Keratinocyte (primary cell): ENCODE measurements at regions not wholly inside any gene's neighbourhood (a gene's known extent, or its start where the extent isn't known, plus 50 kb on each side); places are given as distances from the start of the nearest gene placed in this dataset.

Source experiments
- DNase-seq: peaks from one replicate; pipeline ENCODE4 v3.0.0-alpha.2; 2011; ENCODE audit warnings: low read depth, missing footprints, low spot score
- FAIRE-seq: peaks from 2 replicates; lab custom pipeline; 2011; peaks lifted over from hg19 to GRCh38; lab: Jason Lieb, UNC
- H2AFZ ChIP-seq: 2 replicates; pipeline ENCODE4 v1.6.0; 2012; ENCODE audit warnings: low read length, control low read depth, inconsistent platforms; ENCODE audit not compliant: control insufficient read depth
- H3K27ac ChIP-seq: 2 replicates; pipeline ENCODE4 v1.5.1; 2011; ENCODE audit warnings: low read length; ENCODE audit not compliant: control insufficient read depth, insufficient read depth
- H3K27me3 ChIP-seq: 3 replicates; pipeline ENCODE4 v1.6.0; 2011; ENCODE audit warnings: low read length; ENCODE audit not compliant: control insufficient read depth, insufficient read depth; ENCODE audit errors: extremely low read depth
- H3K36me3 ChIP-seq, 2 experiments: 2 replicates in 1 of 2; 3 replicates in 1 of 2; pipeline ENCODE4 v1.5.1; 2011; ENCODE audit warnings: low read length in 2 of 2, mild to moderate bottlenecking in 1 of 2; ENCODE audit not compliant: control insufficient read depth in 2 of 2, insufficient read depth in 2 of 2; ENCODE audit errors: extremely low read depth in 1 of 2
- H3K4me1 ChIP-seq: 3 replicates; pipeline ENCODE4 v1.5.1; 2011; ENCODE audit warnings: low read length; ENCODE audit not compliant: control insufficient read depth, insufficient read depth; ENCODE audit errors: extremely low read depth
- H3K4me2 ChIP-seq: 3 replicates; pipeline ENCODE4 v1.6.0; 2011; ENCODE audit warnings: low read depth, low read length; ENCODE audit not compliant: control insufficient read depth, insufficient read depth; ENCODE audit errors: extremely low read depth
- H3K4me3 ChIP-seq, 3 experiments: fragments of 200-600 bp in 1 of 3; sonication (generic) in 1 of 3; 2 replicates in 2 of 3; 3 replicates in 1 of 3; pipeline ENCODE4 v1.5.1; 2011 to 2016; ENCODE audit warnings: low read length in 3 of 3, mild to moderate bottlenecking in 3 of 3, control low read depth in 2 of 3, inconsistent platforms in 1 of 3, low read depth in 1 of 3, mixed read lengths in 1 of 3, mixed run types in 1 of 3, moderate library complexity in 1 of 3; ENCODE audit not compliant: control insufficient read depth in 2 of 3, insufficient read depth in 2 of 3; ENCODE audit errors: extremely low read depth in 1 of 3
- H3K79me2 ChIP-seq: 2 replicates; pipeline ENCODE4 v1.6.0; 2012; ENCODE audit warnings: low read length; ENCODE audit not compliant: control insufficient read depth, insufficient read depth
- H3K9ac ChIP-seq: 3 replicates; pipeline ENCODE4 v1.6.0; 2011; ENCODE audit warnings: low read length; ENCODE audit not compliant: control insufficient read depth, insufficient read depth; ENCODE audit errors: extremely low read depth
- H3K9me1 ChIP-seq: 3 replicates; pipeline ENCODE4 v1.6.0; 2011; ENCODE audit warnings: low read length; ENCODE audit not compliant: control insufficient read depth, insufficient read depth; ENCODE audit errors: extremely low read depth
- H3K9me3 ChIP-seq: 2 replicates; pipeline ENCODE4 v1.5.1; 2012; ENCODE audit warnings: low read depth, low read length; ENCODE audit not compliant: control insufficient read depth
- H4K20me1 ChIP-seq: 3 replicates; pipeline ENCODE4 v1.6.0; 2011; ENCODE audit warnings: low read length; ENCODE audit not compliant: control insufficient read depth, insufficient read depth; ENCODE audit errors: extremely low read depth
- CTCF ChIP-seq, 3 experiments: IDR thresholded peaks in 1 of 3; conservative IDR thresholded peaks in 1 of 3; optimal IDR thresholded peaks in 1 of 3; 2 replicates in 2 of 3; 3 replicates in 1 of 3; pipeline versions ENCODE3 to v1.5.1; 2011; ENCODE audit warnings: low read length in 3 of 3, mild to moderate bottlenecking in 3 of 3, moderate library complexity in 2 of 3, control low read depth in 1 of 3, inconsistent platforms in 1 of 3; ENCODE audit not compliant: insufficient read depth in 2 of 3; ENCODE audit errors: extremely low read depth in 1 of 3
- EZH2 ChIP-seq: IDR thresholded peaks from one replicate; pipeline ENCODE4 v1.6.1; 2012; ENCODE audit warnings: inconsistent platforms, mild to moderate bottlenecking, low read length, moderate library complexity
- dilution Hi-C: fragments of 300-500 bp; cut with MboI; formaldehyde crosslinking; loops from one replicate; pipeline ENCODE4 v1.7.0; 2020; ENCODE audit warnings: low sequenced_read_pairs; ENCODE audit not compliant: extremely low pct_ligation_motif_present

GRCh38 chr1:228996281-228996680, 261.0 kb downstream of the RHOU start:
- H2AFZ ChIP-seq = no peak overlapping the region
- H3K9me3 ChIP-seq = no peaks in the 10 kb centered on the region
- H3K4me2 ChIP-seq = no peak overlapping the region
- no peaks in the 10 kb centered on the region for H3K9me1 ChIP-seq
- H3K27me3 ChIP-seq = no peaks in the 10 kb centered on the region
- dilution Hi-C loops = no loop called here
- TF ChIP-seq CTCF (optimal IDR thresholded peaks at IDR 0.05 in 1 of 3, IDR thresholded peaks at IDR 0.05 in 1 of 3, conservative IDR thresholded peaks at IDR 0.05 in 1 of 3; ENCODE audit: extremely low read depth in 1 of 3, insufficient read depth in 2 of 3, low read length in 3 of 3) = no peak
- no peak for TF ChIP-seq EZH2
- H3K9ac ChIP-seq = no peak overlapping the region
- no peaks in the 10 kb centered on the region for H3K36me3 ChIP-seq
- H3K4me3 ChIP-seq = no peak overlapping the region
- H3K79me2 ChIP-seq = no peaks in the 10 kb centered on the region
- no peak overlapping the region for H3K27ac ChIP-seq
- FAIRE-seq = no peak
- H3K4me1 ChIP-seq = peaks cover 15% of the 10 kb centered on the region
- no peaks in the 10 kb centered on the region for H4K20me1 ChIP-seq
- no peak for DNase-seq

- no peaks in the 10 kb centered on the region for H3K36me3 ChIP-seq
- FAIRE-seq (no peak), DNase-seq (no peak)
- H3K9ac ChIP-seq = no peak overlapping the region
- H3K27me3 ChIP-seq = no peaks in the 10 kb centered on the region
- H3K9me3 ChIP-seq = no peaks in the 10 kb centered on the region
- TF ChIP-seq CTCF (optimal IDR thresholded peaks at IDR 0.05 in 1 of 3, IDR thresholded peaks at IDR 0.05 in 1 of 3, conservative IDR thresholded peaks at IDR 0.05 in 1 of 3; ENCODE audit: extremely low read depth in 1 of 3, insufficient read depth in 2 of 3, low read length in 3 of 3) (no peak), EZH2 (no peak)
- H3K27ac ChIP-seq = no peak overlapping the region
- no peaks in the 10 kb centered on the region for H4K20me1 ChIP-seq
- no peak overlapping the region for H3K4me3 ChIP-seq
- H3K4me2 ChIP-seq = no peak overlapping the region
- no peaks in the 10 kb centered on the region for H3K79me2 ChIP-seq
- peaks cover 23% of the 10 kb centered on the region for H3K4me1 ChIP-seq
- no peaks in the 10 kb centered on the region for H3K9me1 ChIP-seq
- dilution Hi-C loops = no loop called here
- no peak overlapping the region for H2AFZ ChIP-seq
Observed at GRCh38 chr1:228997721-228998144, 262.5 kb downstream of the RHOU start.
